IPS-NIHi7 (cell line): ENCODE measurements at regions not wholly inside any gene's neighbourhood (a gene's known extent, or its start where the extent isn't known, plus 50 kb on each side); places are given as distances from the start of the nearest gene placed in this dataset.

ENCODE experiments used
- DNase-seq: peaks from one replicate; pipeline ENCODE4 v3.0.0; 2012; ENCODE audit warnings: mixed read lengths; ENCODE audit errors: extremely low spot score

GRCh38 chrX:45750639-45751038 is 550.0 kb upstream of the DIPK2B start:
- no peak for DNase-seq

- no peak for DNase-seq
Measured at GRCh38 chrX:45749375-45749774, 548.7 kb upstream of the DIPK2B start.

GRCh38 chrX:45748369-45748774 is 547.7 kb upstream of the DIPK2B start:
- no peak for DNase-seq

DNA sequence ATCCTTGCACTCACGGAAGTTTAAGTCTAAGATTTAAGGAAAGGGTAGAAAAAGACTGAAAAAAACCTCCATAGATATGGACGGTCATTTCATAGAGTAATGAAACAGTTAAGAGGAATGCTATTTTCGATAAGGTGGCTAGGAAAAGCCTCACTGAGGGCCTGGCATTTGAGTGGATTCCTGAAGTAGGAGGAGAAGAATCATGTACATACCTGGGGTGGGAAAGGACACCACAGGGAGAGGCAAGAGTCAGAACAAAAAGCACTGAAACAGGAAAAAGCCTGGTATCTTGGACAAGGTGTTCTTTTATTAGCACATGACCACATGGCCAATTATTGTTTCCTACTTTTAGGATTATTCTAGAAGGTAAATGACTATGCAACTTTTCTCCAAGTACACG is 547.2 kb upstream of the DIPK2B start:
- DNase-seq: no peak

DNA sequence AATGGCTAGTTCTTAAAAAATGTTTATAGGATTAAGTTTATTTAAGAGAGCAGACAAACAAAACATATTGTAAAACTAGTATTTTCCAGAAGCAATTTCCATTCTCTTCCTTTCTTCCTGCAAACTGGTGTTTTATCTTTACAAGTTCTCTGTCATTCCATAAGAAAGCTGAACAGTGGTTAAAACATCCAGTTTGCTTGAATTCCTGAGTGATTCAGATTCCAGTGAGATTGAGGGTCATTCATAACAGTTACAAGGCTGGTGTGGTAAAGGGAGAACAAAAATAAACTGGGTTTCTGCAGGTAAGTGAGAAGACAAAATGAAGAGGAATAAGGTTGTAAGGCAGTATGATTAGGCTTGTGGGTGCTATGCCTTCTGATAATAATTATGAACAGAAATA is 544.8 kb upstream of the DIPK2B start:
- no peak for DNase-seq

DNA sequence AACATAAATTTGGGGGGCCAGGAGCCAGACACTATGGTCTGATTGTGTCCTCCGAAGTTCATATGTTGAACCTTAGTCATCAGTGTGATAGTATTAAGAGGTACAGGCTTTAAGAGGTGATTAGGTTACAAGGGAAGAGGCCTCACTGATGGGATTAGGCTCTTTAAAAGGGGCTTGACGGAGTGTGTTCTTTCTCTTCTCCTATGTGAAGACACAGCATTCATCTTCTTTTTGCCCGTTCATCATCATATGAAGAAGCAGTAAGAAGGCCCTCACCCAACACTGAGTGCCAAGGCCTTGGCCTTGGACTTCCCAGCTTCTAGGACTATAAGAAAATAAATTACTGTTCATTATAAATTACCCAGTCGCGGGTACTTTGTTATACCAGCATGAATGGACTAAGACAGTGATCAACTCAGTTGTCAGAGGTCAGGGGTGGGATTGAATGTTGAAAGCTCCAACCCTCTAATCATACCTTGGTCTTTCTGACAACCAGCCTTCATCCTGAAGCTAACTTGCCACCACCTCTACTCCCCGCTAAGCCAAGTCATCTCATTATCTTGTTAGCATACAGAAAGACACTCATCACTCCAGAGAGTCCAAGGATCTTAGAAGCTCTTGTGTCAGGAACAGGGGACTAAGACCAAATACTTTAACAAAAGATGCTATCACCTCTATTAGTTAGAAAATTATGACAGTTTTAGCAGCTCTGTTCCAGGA is 543.4 kb upstream of the DIPK2B start:
- no peak for DNase-seq

DNA sequence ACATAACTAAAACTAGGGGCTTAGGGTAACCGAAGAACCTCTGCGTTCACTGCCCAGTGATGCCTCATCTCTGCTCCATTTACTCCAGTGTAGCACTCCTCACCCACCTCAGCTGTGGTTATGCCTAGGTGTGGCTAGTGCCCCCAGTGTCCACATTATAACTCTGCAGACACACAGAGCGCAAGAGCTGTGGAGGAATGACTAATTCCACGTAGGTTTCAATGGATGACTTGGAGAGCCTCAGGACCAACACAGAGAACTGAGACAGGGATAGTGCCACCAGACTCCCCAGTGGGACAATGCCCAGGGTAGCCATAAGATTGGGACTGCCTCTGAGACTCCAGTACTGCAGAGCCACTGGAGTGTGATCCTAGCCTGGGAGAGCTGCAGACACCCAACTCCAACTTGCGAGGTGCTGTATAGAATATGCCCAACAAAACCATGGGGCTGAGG is 542.4 kb upstream of the DIPK2B start:
- peak; percentile 55 for DNase-seq

- DNase-seq: no peak
Measured at GRCh38 chrX:45740291-45740690, 539.6 kb upstream of the DIPK2B start.

GRCh38 chrX:45735571-45735970 is 534.9 kb upstream of the DIPK2B start:
- DNase-seq: no peak

DNA sequence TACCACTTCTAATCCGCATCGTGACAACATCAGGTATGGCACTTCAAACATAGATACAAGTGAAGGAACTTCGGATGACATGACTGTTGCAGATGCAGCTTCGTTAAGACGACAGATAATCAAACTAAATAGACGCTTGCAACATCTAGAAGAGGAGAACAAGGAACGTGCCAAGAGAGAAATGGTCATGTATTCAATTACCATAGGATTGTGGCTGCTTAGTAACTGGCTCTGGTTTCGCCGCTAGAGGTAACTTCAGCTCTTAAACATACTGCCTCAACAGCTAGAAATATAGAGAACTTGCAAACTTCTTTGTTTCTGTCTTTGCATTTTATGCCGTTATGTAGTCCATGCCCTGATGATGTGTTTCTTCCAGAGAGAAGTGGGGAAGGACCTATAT is 530.8 kb upstream of the DIPK2B start:
- DNase-seq: no peak

DNA sequence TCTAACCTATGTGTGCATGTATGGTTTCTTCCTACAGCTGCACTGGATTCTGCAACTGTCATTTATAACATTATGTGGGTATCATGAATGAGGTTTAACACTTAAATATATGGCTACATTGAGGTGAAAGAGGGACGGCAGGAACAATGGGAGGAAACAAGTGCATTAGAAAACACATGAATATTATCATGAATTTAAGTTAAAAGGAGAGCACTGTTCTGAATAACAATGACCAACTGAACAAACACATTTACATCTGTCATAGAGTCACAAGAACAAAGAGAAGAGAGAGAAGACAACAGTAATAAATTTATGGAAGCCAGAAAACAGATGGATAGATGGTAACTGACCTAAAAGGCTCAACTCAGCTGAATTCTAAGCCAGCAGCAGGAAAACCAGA is 527.1 kb upstream of the DIPK2B start:
- no peak for DNase-seq

- DNase-seq: no peak
Measured at GRCh38 chrX:45722471-45722870, 521.8 kb upstream of the DIPK2B start.

GRCh38 chrX:45719751-45720501 is 519.2 kb upstream of the DIPK2B start:
- no peak for DNase-seq

- DNase-seq: no peak
Measured at GRCh38 chrX:45718676-45719075, 518.0 kb upstream of the DIPK2B start.

GRCh38 chrX:45716750-45717149 is 516.1 kb upstream of the DIPK2B start:
- no peak for DNase-seq

DNA sequence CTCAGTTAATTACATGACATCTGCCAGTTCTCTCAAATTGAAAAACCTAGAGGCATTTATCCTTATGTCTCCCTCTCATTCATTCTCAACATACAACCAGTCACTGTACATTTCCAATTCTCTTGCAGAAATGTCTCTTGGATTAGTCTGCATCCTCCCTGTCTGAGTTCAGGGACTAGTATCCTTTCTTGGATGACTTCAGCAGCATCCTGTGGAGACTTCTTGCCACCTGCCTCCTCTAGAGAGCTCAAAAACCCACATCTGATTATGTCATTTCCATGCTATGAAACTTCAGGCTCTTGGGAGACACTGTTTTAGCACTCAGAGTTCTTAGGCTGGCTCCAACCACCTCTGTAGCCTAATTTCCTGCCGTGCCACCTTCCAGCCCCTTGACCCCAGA is 515.1 kb upstream of the DIPK2B start:
- DNase-seq: no peak

- DNase-seq: no peak
Measured at GRCh38 chrX:45714866-45715265, 514.2 kb upstream of the DIPK2B start.

GRCh38 chrX:45712067-45712466 is 511.4 kb upstream of the DIPK2B start:
- no peak for DNase-seq

DNA sequence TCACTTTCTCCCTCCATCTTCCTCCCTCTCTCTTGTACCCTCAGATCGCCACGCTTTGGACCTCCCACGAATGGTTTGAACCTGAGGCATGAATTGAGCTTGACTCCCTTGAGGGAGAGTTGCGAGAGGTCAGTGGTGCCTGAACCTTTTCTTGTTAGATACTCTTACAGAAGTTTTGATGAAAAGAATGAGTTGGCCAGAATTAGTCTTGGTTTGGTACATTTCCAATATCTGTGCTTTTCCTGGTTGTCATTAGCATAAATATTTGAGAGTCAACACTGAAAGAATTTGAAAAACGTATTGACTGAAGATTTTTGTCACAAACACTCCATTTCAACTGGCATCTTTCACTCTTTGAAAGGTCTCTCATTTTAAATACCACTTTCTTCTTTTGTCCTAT is 510.6 kb upstream of the DIPK2B start:
- no peak for DNase-seq

GRCh38 chrX:45710081-45710801 is 509.6 kb upstream of the DIPK2B start:
- no peak for DNase-seq

DNA sequence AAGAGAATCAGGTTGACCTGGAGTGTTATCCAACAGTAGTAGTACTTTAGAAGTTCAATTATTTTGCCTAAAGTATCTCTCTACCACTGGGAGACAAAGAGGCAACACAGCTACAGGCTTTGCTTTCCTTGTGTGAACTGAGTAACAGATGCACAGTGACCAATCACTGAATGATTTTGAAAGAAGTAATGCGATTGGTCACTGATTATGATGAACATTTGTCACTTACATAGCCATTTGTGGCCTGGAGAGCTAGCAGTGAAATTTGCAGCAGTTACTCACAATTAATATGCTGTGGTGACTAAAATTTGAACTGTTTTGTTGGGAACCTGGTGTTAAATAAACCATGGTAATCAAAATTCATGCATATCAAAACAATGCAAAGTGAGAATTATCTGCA is 508.7 kb upstream of the DIPK2B start:
- no peak for DNase-seq

- DNase-seq: no peak
Measured at GRCh38 chrX:45699158-45699557, 498.5 kb upstream of the DIPK2B start.

- no peak for DNase-seq
Measured at GRCh38 chrX:45697591-45697990, 496.9 kb upstream of the DIPK2B start.
